OCI-LY1 (cell line): ENCODE measurements at regions not wholly inside any gene's neighbourhood (a gene's known extent, or its start where the extent isn't known, plus 50 kb on each side); places are given as distances from the start of the nearest gene placed in this dataset.

Experiments
- EZH2 ChIP-seq: fragments of 200-600 bp; sonication (generic), shearing (Covaris generic); IDR thresholded peaks from 2 replicates; pipeline ENCODE4 v1.8.0; 2017; ENCODE audit warnings: borderline replicate concordance, mixed run types, mild to moderate bottlenecking, antibody characterized with exemption, low read length, moderate library complexity, mixed read lengths
- TF ChIP-seq, protein P1 (sequence below): fragments of 200-600 bp; sonication (generic), shearing (Covaris generic); IDR thresholded peaks from 2 replicates; pipeline ENCODE4 v1.5.1; 2017; ENCODE audit warnings: mild to moderate bottlenecking, antibody characterized with exemption, low read length, moderate library complexity, mixed read lengths

DNA sequence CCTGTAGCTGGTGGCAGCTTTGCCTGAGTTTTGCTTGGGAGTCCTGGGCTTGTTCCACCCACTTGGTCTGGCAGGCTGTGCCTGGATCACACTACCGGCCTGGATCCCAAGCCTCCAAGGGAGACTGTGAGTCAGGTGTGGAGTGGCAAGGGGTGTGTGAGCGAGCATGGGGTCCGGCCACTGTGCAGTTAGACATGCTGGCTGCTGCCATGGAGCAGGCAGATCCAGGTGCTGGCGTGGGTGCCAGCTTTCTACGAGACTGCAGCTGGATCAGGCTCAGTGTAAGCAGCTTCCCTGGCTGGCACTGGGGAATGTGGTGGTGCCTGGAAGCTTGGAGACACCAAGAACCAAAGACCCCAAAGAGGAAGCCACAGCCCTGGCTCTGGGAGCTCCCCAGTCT lies 102.0 kb upstream of the BNIP2 start:
- TF ChIP-seq, protein P1, sequence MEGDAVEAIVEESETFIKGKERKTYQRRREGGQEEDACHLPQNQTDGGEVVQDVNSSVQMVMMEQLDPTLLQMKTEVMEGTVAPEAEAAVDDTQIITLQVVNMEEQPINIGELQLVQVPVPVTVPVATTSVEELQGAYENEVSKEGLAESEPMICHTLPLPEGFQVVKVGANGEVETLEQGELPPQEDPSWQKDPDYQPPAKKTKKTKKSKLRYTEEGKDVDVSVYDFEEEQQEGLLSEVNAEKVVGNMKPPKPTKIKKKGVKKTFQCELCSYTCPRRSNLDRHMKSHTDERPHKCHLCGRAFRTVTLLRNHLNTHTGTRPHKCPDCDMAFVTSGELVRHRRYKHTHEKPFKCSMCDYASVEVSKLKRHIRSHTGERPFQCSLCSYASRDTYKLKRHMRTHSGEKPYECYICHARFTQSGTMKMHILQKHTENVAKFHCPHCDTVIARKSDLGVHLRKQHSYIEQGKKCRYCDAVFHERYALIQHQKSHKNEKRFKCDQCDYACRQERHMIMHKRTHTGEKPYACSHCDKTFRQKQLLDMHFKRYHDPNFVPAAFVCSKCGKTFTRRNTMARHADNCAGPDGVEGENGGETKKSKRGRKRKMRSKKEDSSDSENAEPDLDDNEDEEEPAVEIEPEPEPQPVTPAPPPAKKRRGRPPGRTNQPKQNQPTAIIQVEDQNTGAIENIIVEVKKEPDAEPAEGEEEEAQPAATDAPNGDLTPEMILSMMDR, result no peak
- TF ChIP-seq EZH2, result no peak
